ENCODE measurements at regions not wholly inside any gene's neighbourhood (a gene's known extent, or its start where the extent isn't known, plus 50 kb on each side); places are given as distances from the start of the nearest gene placed in this dataset.

DNA sequence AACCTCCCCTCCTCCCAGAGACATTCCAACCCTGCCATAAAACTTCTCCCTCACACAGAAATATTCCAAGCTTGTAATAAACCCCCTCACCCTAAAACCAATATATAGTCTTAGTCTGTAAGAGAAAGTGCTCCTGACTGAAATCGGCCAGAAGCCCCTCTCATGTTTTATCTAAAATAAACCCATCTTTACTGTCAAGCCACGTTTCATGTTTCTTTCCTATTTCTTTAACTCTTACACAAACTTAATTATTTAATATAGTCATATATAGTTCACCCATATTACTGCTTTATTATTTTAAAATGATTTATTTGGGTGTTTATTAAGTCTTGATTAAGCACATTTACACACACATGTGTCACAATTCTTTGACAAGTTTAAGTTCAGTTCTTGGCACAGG, 191.3 kb upstream of the AADAT start:
- no peaks in the 10 kb centered on the region for H3K36me3 ChIP-seq (ENCODE audit: insufficient read depth, low read length)
- TF ChIP-seq RAD21 (conservative IDR thresholded peaks at IDR 0.05) (no peak), SMC3 (conservative IDR thresholded peaks at IDR 0.05; ENCODE audit: poor library complexity) (no peak)
- TF ChIP-seq, protein P1, sequence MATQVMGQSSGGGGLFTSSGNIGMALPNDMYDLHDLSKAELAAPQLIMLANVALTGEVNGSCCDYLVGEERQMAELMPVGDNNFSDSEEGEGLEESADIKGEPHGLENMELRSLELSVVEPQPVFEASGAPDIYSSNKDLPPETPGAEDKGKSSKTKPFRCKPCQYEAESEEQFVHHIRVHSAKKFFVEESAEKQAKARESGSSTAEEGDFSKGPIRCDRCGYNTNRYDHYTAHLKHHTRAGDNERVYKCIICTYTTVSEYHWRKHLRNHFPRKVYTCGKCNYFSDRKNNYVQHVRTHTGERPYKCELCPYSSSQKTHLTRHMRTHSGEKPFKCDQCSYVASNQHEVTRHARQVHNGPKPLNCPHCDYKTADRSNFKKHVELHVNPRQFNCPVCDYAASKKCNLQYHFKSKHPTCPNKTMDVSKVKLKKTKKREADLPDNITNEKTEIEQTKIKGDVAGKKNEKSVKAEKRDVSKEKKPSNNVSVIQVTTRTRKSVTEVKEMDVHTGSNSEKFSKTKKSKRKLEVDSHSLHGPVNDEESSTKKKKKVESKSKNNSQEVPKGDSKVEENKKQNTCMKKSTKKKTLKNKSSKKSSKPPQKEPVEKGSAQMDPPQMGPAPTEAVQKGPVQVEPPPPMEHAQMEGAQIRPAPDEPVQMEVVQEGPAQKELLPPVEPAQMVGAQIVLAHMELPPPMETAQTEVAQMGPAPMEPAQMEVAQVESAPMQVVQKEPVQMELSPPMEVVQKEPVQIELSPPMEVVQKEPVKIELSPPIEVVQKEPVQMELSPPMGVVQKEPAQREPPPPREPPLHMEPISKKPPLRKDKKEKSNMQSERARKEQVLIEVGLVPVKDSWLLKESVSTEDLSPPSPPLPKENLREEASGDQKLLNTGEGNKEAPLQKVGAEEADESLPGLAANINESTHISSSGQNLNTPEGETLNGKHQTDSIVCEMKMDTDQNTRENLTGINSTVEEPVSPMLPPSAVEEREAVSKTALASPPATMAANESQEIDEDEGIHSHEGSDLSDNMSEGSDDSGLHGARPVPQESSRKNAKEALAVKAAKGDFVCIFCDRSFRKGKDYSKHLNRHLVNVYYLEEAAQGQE (IDR thresholded peaks at IDR 0.05; ENCODE audit: borderline replicate concordance), result no peak

DNA sequence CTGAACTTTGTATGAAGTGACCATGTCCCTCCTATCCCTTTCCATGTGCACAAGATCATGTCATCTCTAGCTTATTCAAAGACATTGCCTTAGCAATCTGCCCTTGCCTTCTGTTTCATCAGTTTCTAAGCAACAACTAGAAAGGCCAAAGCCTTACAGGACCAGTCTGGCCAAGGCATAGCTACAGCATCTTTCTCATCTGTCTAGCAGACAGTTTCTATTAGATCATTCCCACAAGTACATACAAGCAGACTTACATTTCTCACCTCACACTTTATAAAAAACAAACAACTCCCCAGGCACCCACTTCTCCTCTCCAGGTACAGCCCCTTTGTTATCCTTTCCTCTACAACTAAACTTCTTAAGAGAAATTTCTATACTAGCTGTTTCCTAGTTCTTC, 188.7 kb upstream of the AADAT start:
- H3K27me3 ChIP-seq (ENCODE audit: insufficient read depth, low read depth, low read length), result no peaks in the 10 kb centered on the region
- no peak overlapping the region for H3K4me2 ChIP-seq (ENCODE audit: low read length)
- TF ChIP-seq, protein P2, sequence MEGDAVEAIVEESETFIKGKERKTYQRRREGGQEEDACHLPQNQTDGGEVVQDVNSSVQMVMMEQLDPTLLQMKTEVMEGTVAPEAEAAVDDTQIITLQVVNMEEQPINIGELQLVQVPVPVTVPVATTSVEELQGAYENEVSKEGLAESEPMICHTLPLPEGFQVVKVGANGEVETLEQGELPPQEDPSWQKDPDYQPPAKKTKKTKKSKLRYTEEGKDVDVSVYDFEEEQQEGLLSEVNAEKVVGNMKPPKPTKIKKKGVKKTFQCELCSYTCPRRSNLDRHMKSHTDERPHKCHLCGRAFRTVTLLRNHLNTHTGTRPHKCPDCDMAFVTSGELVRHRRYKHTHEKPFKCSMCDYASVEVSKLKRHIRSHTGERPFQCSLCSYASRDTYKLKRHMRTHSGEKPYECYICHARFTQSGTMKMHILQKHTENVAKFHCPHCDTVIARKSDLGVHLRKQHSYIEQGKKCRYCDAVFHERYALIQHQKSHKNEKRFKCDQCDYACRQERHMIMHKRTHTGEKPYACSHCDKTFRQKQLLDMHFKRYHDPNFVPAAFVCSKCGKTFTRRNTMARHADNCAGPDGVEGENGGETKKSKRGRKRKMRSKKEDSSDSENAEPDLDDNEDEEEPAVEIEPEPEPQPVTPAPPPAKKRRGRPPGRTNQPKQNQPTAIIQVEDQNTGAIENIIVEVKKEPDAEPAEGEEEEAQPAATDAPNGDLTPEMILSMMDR (IDR thresholded peaks at IDR 0.05; ENCODE audit: poor library complexity, severe bottlenecking), result no peak
- TF ChIP-seq, protein P1 (IDR thresholded peaks at IDR 0.05; ENCODE audit: borderline replicate concordance), result no peak
- TF ChIP-seq RAD21 (conservative IDR thresholded peaks at IDR 0.05) (no peak), POLR2AphosphoS5 (IDR thresholded peaks at IDR 0.05) (no peak)
- H3K36me3 ChIP-seq (ENCODE audit: insufficient read depth, low read length), result no peaks in the 10 kb centered on the region
- no peaks in the 10 kb centered on the region for H3F3A ChIP-seq (ENCODE audit: insufficient read depth, low read length, poor library complexity, severe bottlenecking)
- no peak overlapping the region for H3K4me3 ChIP-seq (ENCODE audit: low read length)
- H3K27ac ChIP-seq (ENCODE audit: low read length), result no peak overlapping the region
- H3K9me3 ChIP-seq (ENCODE audit: low read length), result no peaks in the 10 kb centered on the region
- no peaks in the 10 kb centered on the region for H4K20me1 ChIP-seq (ENCODE audit: insufficient read depth)
- no peaks in the 10 kb centered on the region for H3K79me2 ChIP-seq (replicated peaks; ENCODE audit: insufficient read depth, low read length)
- no peak overlapping the region for H2AFZ ChIP-seq (ENCODE audit: low read depth, low read length)
- H3K9me2 ChIP-seq (ENCODE audit: insufficient read depth, low read length), result no peaks in the 10 kb centered on the region
- no peak overlapping the region for H3K9ac ChIP-seq (ENCODE audit: low read length)

More for the DNA sequence above, 191.3 kb upstream of the AADAT start:
- H3K27ac ChIP-seq (ENCODE audit: low read length), result no peak overlapping the region
- H3K9ac ChIP-seq (ENCODE audit: low read length), result no peak overlapping the region
- H3K9me3 ChIP-seq (ENCODE audit: low read length), result no peaks in the 10 kb centered on the region
- no peak overlapping the region for H3K4me2 ChIP-seq (ENCODE audit: low read length)
- H3K9me2 ChIP-seq (ENCODE audit: insufficient read depth, low read length), result no peaks in the 10 kb centered on the region
- H4K20me1 ChIP-seq (ENCODE audit: insufficient read depth), result no peaks in the 10 kb centered on the region
- H3F3A ChIP-seq (ENCODE audit: insufficient read depth, low read length, poor library complexity, severe bottlenecking), result no peaks in the 10 kb centered on the region
- no peaks in the 10 kb centered on the region for H3K27me3 ChIP-seq (ENCODE audit: insufficient read depth, low read depth, low read length)
- no peak overlapping the region for H3K4me3 ChIP-seq (ENCODE audit: low read length)
- no peaks in the 10 kb centered on the region for H3K79me2 ChIP-seq (replicated peaks; ENCODE audit: insufficient read depth, low read length)
- no peak overlapping the region for H2AFZ ChIP-seq (ENCODE audit: low read depth, low read length)
